Activated T-cell treated with anti-CD3 and anti-CD28 coated beads for 48 hours (primary cell): ENCODE measurements at regions not wholly inside any gene's neighbourhood (a gene's known extent, or its start where the extent isn't known, plus 50 kb on each side); places are given as distances from the start of the nearest gene placed in this dataset.

ENCODE experiments used
- DNase-seq: peaks from one replicate; pipeline ENCODE4 v3.0.0-alpha.2; 2020; ENCODE audit warnings: low read depth

- DNase-seq, result no peak
Measured at GRCh38 chr19:31402529-31403316, 53.5 kb upstream of the TSHZ3 start.

DNA sequence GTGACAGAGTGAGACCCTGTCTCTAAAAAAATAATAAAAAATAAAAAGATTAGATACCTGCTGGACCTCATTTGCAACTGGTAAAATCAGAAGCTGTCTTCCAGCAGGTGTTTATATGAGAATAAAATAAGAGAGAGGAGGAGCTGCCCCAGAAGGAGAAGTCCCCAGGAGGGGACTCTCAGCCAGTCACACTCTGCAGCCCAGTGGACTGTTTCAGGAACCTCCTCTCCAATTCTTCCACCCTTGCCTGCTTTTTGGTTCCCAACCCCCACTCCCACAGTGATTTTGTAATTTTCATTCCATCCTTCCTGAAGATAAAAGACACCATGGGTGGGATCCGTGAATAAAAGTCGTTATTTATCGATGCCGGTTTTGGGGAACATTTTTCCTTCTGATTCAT lies 56.9 kb upstream of the TSHZ3 start:
- DNase-seq, result no peak

DNA sequence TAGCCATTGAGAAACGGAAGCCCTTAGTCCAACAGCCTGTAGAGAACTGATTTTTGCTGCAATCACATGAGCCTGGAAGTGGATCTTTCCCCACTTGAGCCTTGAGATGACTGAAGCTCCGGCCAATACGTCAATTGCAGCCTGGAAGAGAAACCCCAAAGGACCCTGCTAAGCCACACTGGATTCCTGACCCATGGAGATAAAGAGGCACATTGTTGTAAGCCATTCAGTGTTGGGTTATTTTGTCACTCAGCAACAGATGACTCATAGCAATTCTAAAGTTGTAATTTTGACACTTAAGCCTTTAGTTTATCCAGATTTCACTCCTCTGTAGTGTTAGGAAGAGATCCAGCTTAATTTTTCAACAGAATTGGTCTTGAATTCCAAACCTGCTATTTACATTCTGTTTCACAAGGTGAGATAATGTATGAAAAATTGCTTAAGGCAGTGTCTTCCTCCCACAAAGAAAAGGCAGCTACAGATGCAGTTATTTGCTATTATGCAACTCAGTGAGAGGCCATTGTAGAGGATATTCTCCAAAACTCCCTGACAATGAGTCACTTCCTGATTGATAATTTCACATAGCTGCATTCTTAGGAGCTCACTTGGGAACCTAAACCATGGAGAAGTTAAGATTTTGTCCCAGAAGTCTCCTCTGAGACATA lies 59.4 kb upstream of the TSHZ3 start:
- no peak for DNase-seq

- DNase-seq, result no peak
Measured at GRCh38 chr19:31413353-31413752, 64.1 kb upstream of the TSHZ3 start.

GRCh38 chr19:31415322-31415721 lies 66.1 kb upstream of the TSHZ3 start:
- DNase-seq, result no peak

- DNase-seq, result no peak
Measured at GRCh38 chr19:31416548-31416947, 67.3 kb upstream of the TSHZ3 start.

GRCh38 chr19:31418055-31418454 lies 68.8 kb upstream of the TSHZ3 start:
- no peak for DNase-seq

GRCh38 chr19:31418692-31419430 lies 69.6 kb upstream of the TSHZ3 start:
- DNase-seq, result no peak

DNA sequence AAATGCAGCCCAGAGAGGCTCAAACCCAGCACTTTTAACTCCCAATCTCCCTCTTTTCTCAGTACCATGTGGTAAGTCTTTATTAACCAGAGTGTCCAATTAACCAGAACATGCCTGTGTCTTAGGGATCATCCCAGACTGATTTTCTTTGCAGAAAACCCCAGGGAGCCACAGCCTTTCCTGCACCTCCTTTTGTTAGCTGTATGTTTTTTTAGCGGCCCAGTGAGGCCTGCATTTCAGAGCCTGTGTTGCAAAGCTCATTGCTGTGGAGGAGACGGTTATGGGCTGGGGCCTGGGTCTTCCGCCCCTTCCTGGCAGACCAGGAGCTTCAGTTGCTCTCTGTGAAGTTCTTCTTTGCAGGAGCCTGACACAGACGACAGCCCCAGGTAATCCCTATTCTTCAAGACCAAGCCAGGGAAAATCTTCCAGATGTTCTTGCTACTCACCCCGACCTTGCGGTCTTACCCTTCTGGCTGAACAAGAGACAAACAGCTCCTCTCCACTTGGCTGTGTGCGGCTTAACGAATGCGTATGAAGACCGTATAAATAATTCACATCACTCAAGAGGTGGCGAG lies 70.7 kb upstream of the TSHZ3 start:
- no peak for DNase-seq

DNA sequence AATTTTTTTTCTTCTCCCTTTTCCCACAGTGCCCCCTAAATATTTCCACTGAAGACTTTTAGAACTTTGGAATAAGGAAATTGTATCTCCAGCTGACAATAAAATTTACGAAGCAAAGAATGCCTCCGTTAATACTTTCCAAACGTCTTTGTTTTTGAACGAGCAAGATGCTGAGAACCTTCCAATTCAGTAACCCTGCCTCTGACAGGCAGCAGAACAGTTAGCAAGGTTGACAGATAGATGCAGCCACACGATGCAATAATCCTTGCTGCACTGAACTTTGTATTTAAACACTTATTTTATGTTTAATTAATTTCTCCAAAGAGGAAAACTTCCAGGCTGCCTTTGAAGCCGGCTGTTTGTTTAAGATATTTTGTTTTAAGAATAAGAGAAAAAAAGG lies 71.8 kb upstream of the TSHZ3 start:
- no peak for DNase-seq

- DNase-seq, result no peak
Measured at GRCh38 chr19:31421856-31422255, 72.6 kb upstream of the TSHZ3 start.

GRCh38 chr19:31423896-31424295 lies 74.7 kb upstream of the TSHZ3 start:
- DNase-seq, result no peak

DNA sequence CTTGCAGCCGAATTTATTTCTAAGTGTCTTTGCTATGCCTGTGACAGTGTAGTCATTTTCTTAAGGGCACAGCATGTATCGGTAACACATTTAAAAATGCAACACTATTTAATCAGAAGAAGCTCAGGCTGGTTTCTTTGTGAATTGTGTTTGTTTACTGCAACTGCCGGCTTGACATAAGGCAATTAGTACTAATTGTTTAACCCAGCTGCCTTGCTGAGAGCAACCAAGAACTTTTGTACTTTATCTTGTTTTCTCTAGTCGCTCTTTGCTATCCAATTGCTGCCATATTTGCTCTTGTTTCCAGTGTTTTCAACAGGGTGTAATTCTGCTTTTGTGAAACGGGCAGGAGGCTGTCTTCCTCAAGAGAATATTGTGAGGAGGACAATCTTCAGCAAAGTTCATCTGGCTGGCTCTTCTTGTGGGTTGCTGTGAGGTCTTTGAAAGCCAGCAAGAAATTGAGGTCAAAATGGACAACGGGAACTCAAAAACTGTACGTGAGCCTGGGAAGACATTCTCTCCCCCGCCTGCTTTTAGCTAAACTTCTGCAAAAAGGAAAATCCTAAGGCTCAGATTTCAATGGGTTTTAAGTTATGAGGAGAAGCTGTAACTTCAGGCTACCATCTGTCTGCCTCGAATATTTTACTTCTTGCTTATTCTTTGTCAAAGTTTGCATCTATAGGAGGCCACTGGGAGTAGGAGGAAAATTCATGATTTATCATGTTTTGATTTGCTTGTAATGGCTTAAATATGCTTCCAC lies 75.8 kb upstream of the TSHZ3 start:
- DNase-seq, result no peak

DNA sequence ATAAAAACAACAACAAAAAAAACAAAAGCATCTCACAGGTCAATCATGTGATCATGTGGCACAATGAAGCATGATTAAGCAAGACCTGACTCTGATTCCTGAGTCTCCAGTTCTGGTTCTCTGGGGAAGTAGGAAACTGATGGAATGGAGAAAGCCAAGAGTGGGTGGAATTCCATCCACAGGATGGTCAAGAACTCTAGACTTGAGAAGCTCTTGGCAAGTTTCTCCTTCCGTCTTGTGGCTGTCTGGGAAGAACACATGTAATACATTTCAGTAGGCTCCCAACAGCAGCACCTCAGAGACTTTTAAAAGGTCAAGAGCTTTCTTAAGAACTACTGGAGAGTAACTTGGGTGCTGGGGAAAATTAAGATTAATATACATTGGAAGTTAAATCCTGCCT lies 78.6 kb upstream of the TSHZ3 start:
- DNase-seq, result no peak

DNA sequence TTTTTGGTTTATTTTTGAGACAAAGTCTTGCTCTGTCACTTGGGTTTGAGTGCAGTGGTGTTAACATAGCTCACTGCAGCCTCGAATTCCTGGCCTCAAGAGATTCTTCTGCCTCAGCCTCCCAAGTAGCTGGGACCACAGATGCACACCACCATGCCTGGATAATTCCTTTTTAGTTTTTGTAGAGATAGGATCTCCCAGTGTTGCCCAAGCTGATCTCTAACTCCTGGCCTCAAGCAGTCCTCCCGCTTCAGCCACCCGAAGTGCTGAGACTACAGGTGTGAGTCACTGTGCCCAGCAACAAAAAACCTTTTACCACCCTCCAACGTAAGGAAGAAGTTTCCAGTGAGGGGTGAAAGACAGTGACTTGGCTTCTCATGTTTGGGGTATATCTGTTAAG lies 81.1 kb upstream of the TSHZ3 start:
- no peak for DNase-seq

GRCh38 chr19:31432201-31432810 lies 83.1 kb upstream of the TSHZ3 start:
- no peak for DNase-seq

DNA sequence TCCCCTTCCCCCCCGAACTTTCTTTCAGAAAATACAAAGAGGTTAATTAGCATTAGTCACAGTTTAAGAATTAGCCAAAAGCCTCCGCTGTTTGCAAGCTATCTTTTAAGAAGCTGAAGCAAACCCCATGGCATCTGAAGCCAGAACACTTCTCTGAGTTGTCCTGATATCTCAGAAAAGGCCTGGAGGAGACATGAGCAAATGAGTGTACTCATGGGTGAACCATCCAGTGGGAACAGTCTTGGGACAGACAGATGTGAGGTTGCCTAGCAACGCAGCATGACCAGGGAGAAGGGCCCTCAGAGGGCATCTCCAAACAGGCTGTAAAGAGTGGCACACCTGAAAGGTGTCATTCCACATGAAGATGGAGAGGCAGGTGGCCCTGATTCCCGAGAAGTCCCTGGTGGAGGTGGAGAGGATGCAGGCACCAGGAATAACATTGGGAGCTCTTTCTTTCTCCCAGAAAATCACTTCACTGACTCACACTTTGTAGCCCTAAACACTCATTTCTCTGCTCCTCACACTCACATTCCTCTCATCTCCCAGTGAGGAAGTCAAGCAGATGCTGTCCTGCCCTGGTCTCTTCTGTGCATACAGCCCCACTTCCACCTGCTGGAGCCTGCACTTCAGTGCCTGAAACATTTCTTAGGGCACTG lies 87.0 kb upstream of the TSHZ3 start:
- DNase-seq, result no peak

DNA sequence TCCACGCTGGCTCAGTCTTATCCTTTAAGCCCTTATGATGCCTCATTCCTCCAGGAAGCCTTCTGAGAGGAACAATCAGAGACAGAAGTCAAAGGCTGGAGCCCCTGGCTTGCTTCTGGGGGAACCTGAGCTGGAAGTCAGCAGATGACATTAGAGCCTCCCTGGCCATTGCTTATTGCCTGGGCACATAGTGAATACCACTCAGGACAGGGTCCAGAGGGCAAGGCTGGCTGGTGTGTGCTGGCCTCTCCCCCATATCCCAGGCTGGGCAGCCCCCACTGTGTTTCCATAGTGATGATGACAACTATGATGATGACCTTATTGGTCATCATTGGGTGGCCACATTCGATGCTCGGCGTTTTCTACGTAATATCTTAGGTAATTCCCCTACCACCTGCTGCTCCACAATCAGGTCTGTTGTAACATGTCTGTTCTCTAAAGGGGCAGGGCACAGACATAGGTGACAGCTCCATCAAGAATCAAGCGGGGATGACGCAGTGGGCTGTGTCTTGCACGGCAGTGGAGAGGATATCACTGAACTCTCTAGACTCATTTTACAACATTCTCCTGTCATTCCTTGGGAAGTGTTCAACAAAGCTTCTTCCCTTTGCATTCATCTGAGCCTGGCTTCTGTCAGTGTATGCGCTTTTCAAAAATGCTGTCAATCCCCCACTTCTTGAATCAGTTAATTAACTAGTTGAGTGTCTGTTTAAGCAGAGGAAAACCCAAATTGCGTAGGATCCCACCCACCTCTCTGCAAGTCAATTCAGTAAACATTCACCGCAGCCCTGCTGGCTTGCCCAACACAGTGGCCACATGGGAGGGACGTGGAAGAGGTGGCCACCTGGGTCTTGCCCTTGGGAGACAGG lies 89.4 kb upstream of the TSHZ3 start:
- no peak for DNase-seq

- DNase-seq, result no peak
Measured at GRCh38 chr19:31439270-31439573, 90.0 kb upstream of the TSHZ3 start.

DNA sequence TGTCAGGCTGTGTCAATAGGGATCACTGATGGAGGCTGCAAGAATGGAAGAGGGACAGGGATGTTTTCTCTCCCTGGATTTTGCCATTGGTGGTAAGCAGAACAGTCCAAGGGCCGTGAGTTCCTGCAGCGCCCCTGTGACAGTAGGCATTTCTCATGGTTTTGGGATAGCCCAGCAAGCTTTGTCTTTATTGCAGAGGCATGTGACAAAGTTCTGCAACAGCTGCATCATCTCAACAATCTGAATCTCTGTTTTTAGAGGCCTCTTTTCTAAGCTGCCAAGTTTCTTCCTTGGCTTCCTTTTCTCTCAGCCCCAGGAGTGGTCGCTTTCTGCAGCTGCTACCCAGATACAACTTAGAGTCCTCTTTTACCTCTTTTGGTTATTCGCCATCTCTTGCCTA lies 95.7 kb upstream of the TSHZ3 start:
- DNase-seq, result no peak
